Right hindlimb (tissue), 1 donor: ENCODE measurements at regions not wholly inside any gene's neighbourhood (a gene's known extent, or its start where the extent isn't known, plus 50 kb on each side); places are given as distances from the start of the nearest gene placed in this dataset.
"Not testable (repeated sequence)": the region's sequence is repeated elsewhere in the genome, so short reads cannot be mapped to it uniquely, and the experiment has no call there.

Source experiments
- DNase-seq: peaks from one replicate; pipeline ENCODE4 v3.0.0-alpha.2; 2018

GRCh38 chr15:62849316-62850106 lies 193.0 kb upstream of the TPM1 start:
- DNase-seq, result no peak

DNA sequence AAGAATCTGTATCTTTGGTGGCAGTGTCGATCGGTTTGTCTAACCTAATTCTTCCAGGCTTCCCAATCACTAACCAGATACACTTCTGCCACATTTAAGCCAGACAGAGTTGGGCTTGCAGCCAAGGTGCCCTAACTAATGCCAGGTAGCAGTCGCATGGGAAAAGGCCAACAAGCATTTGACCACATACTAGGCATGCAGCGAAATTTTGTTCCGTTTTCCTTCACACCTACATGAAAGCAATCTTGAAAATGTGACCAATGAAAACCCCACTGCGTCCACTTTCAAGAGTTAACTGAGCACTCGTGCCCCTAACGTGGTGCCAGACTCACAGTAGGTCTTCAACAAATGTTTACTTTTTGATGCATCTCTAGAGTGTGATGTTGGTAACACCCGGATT lies 192.2 kb upstream of the TPM1 start:
- no peak for DNase-seq

DNA sequence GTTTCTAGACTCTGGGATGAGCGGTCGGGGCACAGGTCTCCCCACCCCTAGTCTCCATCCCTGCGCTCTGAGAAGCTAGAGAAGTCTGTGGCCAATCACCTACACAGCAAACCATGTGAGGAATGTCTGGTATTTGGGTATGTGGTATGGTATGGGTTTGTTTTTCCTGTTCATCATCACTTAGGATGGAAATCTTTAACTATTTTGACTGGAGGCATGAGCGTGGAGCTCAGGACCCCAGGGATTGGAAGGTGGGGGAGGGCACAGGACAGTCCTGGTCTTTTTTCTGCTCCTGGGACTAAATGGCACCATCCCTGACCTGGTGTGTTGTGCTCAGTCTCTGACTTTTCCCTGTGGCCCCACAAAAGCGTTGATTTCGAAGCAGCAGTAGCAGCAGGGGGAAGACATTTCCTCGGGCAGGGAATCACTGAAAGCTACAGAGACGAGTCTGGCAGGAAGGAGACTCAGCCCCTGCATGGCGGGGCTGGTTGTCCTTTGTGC lies 191.7 kb upstream of the TPM1 start:
- DNase-seq, result no peak

GRCh38 chr15:62853114-62853840 lies 189.3 kb upstream of the TPM1 start:
- DNase-seq, result no peak

- no peak for DNase-seq
Observed at GRCh38 chr15:62853841-62854225, 188.7 kb upstream of the TPM1 start.

- DNase-seq, result no peak
Observed at GRCh38 chr15:62854420-62855084, 188.0 kb upstream of the TPM1 start.

GRCh38 chr15:62855085-62855476 lies 187.5 kb upstream of the TPM1 start:
- no peak for DNase-seq

GRCh38 chr15:62856466-62857246 lies 185.9 kb upstream of the TPM1 start:
- no peak for DNase-seq

DNA sequence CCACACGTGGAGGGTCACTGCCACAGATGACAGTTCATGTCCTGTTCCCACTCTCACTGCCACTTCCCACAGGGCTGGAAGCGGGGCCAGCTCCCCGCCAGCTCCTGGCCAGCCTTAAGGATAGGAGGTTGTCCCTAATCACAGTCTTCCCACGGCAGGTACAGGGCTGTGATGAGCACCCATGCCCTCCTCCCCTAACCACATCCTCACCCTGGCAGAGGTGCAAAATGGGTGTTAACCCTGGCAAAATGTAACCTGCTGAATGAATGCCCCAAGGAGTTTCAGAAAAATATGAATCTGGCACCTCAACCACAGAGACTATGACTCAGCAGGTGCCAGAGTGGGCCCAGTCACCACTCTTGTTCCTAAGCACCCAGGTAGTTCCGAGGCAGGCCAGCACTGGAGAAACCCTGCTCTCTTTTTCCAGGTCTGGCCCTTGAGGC lies 185.1 kb upstream of the TPM1 start:
- no peak for DNase-seq

- DNase-seq, result no peak
Observed at GRCh38 chr15:62858343-62858742, 184.2 kb upstream of the TPM1 start.

DNA sequence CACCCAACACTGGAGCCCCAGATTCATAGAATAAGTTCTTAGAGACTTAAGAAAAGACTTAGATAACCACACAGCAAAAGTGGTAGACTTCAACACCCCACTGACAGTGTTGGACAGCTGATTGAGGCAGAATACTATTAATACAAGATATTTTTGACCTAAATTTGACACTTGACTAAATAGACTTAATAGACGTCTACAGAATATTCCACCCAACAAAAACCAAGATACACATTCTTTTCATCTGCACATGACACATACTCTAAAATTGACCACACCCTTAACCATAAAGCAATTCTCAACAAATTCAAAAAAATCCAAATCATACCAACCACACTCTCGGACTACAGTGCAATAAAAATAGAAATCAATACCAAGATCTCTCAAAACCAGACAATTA lies 179.8 kb upstream of the TPM1 start:
- no peak for DNase-seq

GRCh38 chr15:62866366-62866765 lies 176.2 kb upstream of the TPM1 start:
- no peak for DNase-seq

DNA sequence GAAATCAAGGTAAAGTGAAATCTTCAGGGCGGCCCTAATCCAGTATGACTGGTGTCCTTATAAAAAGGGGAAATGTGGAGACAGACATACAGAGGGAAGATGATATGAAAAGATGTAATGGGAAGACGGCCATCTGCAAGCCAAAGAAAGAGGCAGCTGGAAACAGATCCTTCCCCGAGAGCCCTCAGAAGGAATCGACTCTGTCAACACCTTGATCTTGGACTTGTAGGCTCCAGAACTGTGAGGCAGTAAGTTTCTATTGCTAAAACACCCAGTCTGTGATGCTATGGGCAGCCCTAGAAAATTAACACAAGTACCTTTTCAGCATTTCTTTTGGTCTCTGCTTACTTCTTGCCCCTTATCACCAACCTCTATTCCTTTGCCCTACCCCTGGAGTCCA lies 174.7 kb upstream of the TPM1 start:
- no peak for DNase-seq

- DNase-seq, result no peak
Observed at GRCh38 chr15:62868507-62868906, 174.0 kb upstream of the TPM1 start.

DNA sequence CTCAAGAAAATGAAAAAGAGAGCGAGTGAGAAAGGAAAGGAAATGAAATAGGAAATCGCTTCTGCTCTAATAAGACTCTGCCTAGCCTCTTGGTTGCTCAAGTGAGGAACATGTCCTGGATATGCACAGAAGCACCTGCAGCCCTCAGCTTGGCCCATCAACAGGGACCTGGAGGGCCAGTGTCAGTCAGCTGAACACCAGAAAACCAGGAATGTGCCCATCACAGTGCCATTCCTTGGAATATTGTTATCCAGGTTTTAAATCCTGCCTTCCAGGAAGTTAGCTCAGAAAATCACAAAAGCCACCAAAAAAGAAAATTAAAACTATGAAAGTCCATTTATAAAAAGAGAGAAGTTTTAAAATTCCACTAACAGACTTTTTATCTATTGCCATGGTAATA lies 173.4 kb upstream of the TPM1 start:
- no peak for DNase-seq

DNA sequence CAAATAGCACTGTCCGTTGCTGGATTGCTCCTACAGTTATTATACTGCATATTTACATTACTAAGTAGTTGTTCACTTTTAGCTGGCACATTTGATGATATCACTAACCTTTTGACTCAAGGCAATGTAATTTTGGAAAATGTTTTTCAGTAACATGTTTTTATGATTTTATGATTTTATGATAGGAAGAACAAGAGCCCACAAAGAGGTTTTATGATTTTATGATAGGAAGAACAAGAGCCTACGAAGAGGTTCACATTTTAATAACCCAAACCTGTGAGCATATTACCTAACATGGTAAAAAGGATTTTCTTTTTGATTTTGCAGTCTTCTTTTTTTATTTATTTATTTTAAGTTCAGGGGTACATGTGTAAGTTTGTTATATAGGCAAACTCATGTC lies 172.3 kb upstream of the TPM1 start:
- no peak for DNase-seq

DNA sequence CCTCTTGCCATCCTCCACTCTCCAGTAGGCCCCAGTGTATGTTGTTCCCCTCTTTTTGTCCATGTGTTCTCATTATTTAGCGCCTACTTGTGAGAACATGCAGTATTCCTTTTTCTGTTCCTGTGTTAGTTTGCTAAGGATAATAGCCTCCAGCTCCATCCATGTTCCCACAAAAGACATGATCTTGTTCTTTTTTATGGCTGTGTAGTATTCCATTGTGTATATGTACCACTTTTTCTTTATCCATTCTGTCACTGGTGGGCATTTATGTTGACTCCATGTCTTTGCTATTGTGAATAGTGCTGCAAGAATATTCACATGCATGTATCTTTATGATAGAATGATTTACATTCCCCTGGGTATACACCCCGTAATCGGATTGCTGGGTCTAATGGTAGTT lies 171.8 kb upstream of the TPM1 start:
- not testable (repeated sequence) for DNase-seq

DNA sequence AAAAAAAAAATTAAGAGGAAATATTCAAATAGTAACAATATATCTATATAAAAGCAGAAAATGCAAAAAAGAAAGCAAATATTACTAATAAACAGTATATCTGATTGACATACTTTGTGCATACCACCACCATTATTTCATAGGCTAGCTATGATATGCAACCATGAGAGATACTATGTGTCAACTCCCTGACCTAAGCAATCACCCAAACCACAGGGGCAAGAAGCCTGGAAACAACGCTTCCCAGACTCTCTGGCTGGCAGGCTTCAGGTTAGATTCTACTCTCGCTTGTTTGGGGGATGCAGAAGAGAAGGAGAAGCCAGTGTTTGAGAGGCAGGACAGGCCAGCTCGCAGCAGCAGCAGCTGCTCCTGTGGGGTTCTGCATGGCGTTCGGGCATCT lies 169.3 kb upstream of the TPM1 start:
- DNase-seq, result no peak

DNA sequence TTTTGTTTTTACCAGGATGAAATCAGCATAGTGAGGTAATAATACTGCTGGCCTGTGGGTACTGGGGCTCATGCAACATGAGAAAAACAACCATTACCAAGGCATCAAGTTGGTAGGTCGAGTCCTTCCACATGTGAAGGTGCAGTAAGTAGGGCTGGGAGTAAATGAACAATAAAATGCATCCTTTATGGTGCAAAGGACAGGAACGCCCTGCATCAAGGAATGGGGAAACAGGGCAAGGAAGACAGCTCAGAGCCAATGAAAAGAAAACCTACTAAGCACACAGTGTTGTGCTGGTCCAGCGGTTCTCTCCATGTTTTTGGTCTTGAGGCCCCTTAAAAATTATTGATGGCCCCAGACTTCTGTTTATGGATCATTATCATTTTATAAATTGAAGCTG lies 168.5 kb upstream of the TPM1 start:
- no peak for DNase-seq

GRCh38 chr15:62874959-62875625 lies 167.5 kb upstream of the TPM1 start:
- DNase-seq, result no peak

- DNase-seq, result no peak
Observed at GRCh38 chr15:62875626-62876021, 166.9 kb upstream of the TPM1 start.

GRCh38 chr15:62877276-62877857 lies 165.2 kb upstream of the TPM1 start:
- no peak for DNase-seq
